GM23338 (cell line): ENCODE measurements at regions not wholly inside any gene's neighbourhood (a gene's known extent, or its start where the extent isn't known, plus 50 kb on each side); places are given as distances from the start of the nearest gene placed in this dataset.

ENCODE experiments used
- CREB1 ChIP-seq: fragments of 250-450 bp; sonication (Bioruptor Pico); IDR thresholded peaks from 2 replicates; pipeline ENCODE4 v1.5.0; 2020; ENCODE audit warnings: low read depth, mild to moderate bottlenecking, moderate library complexity
- CTCF ChIP-seq, 2 experiments: fragments of 200-600 bp in 1 of 2; sonication (generic) in 1 of 2; conservative IDR thresholded peaks; 2 replicates each; pipeline versions ENCODE4 v1.5.1 to v1.6.1; 2016 to 2017; ENCODE audit warnings: antibody characterized with exemption in 2 of 2, low read depth in 2 of 2, mild to moderate bottlenecking in 2 of 2, moderate library complexity in 1 of 2
- EZH2 ChIP-seq: fragments of 200-600 bp; sonication (generic); IDR thresholded peaks from one replicate; pipeline ENCODE4 v1.8.0; 2017; ENCODE audit warnings: antibody characterized with exemption, mild to moderate bottlenecking, low read depth; ENCODE audit not compliant: unreplicated experiment
- EZH2phosphoT487 ChIP-seq: fragments of 200-600 bp; sonication (generic); IDR thresholded peaks from one replicate; pipeline ENCODE4 v1.8.1; 2018; ENCODE audit warnings: antibody characterized with exemption; ENCODE audit not compliant: unreplicated experiment
- POLR2AphosphoS5 ChIP-seq: IDR thresholded peaks from 2 replicates; pipeline ENCODE4 v1.6.1; 2016; ENCODE audit warnings: antibody characterized with exemption, low read depth
- STAT1 ChIP-seq: IDR thresholded peaks from one replicate; pipeline ENCODE4 v1.6.1; 2016; ENCODE audit warnings: antibody characterized with exemption; ENCODE audit not compliant: unreplicated experiment
- ZNF114 ChIP-seq: fragments of 250-450 bp; sonication (Bioruptor Pico); IDR thresholded peaks from 2 replicates; pipeline ENCODE4 v1.5.0; 2020; ENCODE audit warnings: mild to moderate bottlenecking, moderate library complexity
- ZNF331 ChIP-seq: fragments of 250-450 bp; sonication (Bioruptor Pico); IDR thresholded peaks from 2 replicates; pipeline ENCODE4 v1.5.0; 2020; ENCODE audit warnings: low read depth, mild to moderate bottlenecking, moderate library complexity
- ZNF462 ChIP-seq: fragments of 250-450 bp; sonication (Bioruptor Pico); IDR thresholded peaks from 2 replicates; pipeline ENCODE4 v1.5.0; 2020; ENCODE audit warnings: mild to moderate bottlenecking, moderate library complexity
- TF ChIP-seq, protein P1 (sequence below): IDR thresholded peaks from one replicate; pipeline ENCODE4 v1.6.1; 2018; ENCODE audit warnings: antibody characterized with exemption; ENCODE audit not compliant: unreplicated experiment

- no peak for TF ChIP-seq EZH2phosphoT487
- TF ChIP-seq CTCF (conservative IDR thresholded peaks at IDR 0.05; ENCODE audit: low read depth in 2 of 2), result no peak
- no peak for TF ChIP-seq ZNF462
- no peak for TF ChIP-seq POLR2AphosphoS5
- no peak for TF ChIP-seq EZH2
- TF ChIP-seq, protein P1, sequence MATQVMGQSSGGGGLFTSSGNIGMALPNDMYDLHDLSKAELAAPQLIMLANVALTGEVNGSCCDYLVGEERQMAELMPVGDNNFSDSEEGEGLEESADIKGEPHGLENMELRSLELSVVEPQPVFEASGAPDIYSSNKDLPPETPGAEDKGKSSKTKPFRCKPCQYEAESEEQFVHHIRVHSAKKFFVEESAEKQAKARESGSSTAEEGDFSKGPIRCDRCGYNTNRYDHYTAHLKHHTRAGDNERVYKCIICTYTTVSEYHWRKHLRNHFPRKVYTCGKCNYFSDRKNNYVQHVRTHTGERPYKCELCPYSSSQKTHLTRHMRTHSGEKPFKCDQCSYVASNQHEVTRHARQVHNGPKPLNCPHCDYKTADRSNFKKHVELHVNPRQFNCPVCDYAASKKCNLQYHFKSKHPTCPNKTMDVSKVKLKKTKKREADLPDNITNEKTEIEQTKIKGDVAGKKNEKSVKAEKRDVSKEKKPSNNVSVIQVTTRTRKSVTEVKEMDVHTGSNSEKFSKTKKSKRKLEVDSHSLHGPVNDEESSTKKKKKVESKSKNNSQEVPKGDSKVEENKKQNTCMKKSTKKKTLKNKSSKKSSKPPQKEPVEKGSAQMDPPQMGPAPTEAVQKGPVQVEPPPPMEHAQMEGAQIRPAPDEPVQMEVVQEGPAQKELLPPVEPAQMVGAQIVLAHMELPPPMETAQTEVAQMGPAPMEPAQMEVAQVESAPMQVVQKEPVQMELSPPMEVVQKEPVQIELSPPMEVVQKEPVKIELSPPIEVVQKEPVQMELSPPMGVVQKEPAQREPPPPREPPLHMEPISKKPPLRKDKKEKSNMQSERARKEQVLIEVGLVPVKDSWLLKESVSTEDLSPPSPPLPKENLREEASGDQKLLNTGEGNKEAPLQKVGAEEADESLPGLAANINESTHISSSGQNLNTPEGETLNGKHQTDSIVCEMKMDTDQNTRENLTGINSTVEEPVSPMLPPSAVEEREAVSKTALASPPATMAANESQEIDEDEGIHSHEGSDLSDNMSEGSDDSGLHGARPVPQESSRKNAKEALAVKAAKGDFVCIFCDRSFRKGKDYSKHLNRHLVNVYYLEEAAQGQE, result no peak
- TF ChIP-seq CREB1, result no peak
- no peak for TF ChIP-seq ZNF331 (CRISPR knock-in tag)
- TF ChIP-seq ZNF114 (CRISPR knock-in tag), result no peak
- TF ChIP-seq STAT1, result no peak
Observed at GRCh38 chr4:90039122-90039521, 88.1 kb upstream of the CCSER1 start.
